HG02973 (cell line): ENCODE measurements at regions not wholly inside any gene's neighbourhood (a gene's known extent, or its start where the extent isn't known, plus 50 kb on each side); places are given as distances from the start of the nearest gene placed in this dataset.

ENCODE experiments used
- ATAC-seq: cut with Tn5 transposase; IDR thresholded peaks from one replicate; pipeline ENCODE4 v1.9.1; 2021; ENCODE audit warnings: moderate library complexity; ENCODE audit not compliant: unreplicated experiment

GRCh38 chr5:89255845-89256463, 373.0 kb upstream of the MEF2C start:
- no peak for ATAC-seq

GRCh38 chr5:89253666-89254352, 370.8 kb upstream of the MEF2C start:
- ATAC-seq: no peak

GRCh38 chr5:89246864-89247263, 363.9 kb upstream of the MEF2C start:
- no peak for ATAC-seq

- ATAC-seq: no peak
These were observed 363.3 kb upstream of the MEF2C start for GRCh38 chr5:89246252-89246651.

- ATAC-seq: no peak
These were observed 360.6 kb upstream of the MEF2C start for GRCh38 chr5:89243611-89244010.

GRCh38 chr5:89241186-89241585, 358.2 kb upstream of the MEF2C start:
- ATAC-seq: no peak

- ATAC-seq: no peak
These were observed 353.9 kb upstream of the MEF2C start for GRCh38 chr5:89236900-89237299.

- ATAC-seq: no peak
These were observed 350.5 kb upstream of the MEF2C start for GRCh38 chr5:89233462-89233861.

GRCh38 chr5:89232139-89232603, 349.2 kb upstream of the MEF2C start:
- peak; percentile 96 for ATAC-seq

GRCh38 chr5:89230178-89230577, 347.2 kb upstream of the MEF2C start:
- ATAC-seq: no peak

GRCh38 chr5:89229331-89230070, 346.5 kb upstream of the MEF2C start:
- ATAC-seq: no peak

GRCh38 chr5:89228355-89228754, 345.4 kb upstream of the MEF2C start:
- ATAC-seq: no peak

- no peak for ATAC-seq
These were observed 335.4 kb upstream of the MEF2C start for GRCh38 chr5:89218364-89218763.

GRCh38 chr5:89216606-89217005, 333.6 kb upstream of the MEF2C start:
- no peak for ATAC-seq

GRCh38 chr5:89213573-89213972, 330.6 kb upstream of the MEF2C start:
- no peak for ATAC-seq

- no peak for ATAC-seq
These were observed 328.9 kb upstream of the MEF2C start for GRCh38 chr5:89211836-89212235.

GRCh38 chr5:89208811-89209210, 325.8 kb upstream of the MEF2C start:
- no peak for ATAC-seq

GRCh38 chr5:89208392-89208791, 325.4 kb upstream of the MEF2C start:
- ATAC-seq: no peak

- no peak for ATAC-seq
These were observed 321.8 kb upstream of the MEF2C start for GRCh38 chr5:89204756-89205155.

- ATAC-seq: no peak
These were observed 320.6 kb upstream of the MEF2C start for GRCh38 chr5:89203611-89204010.

- ATAC-seq: no peak
These were observed 317.9 kb upstream of the MEF2C start for GRCh38 chr5:89200899-89201298.

GRCh38 chr5:89199306-89199705, 316.3 kb upstream of the MEF2C start:
- ATAC-seq: no peak
